Prostate gland (tissue), 2 donors: ENCODE measurements at regions not wholly inside any gene's neighbourhood (a gene's known extent, or its start where the extent isn't known, plus 50 kb on each side); places are given as distances from the start of the nearest gene placed in this dataset.

Experiments used
- DNase-seq: peaks from one replicate; pipeline ENCODE4 v3.0.0-alpha.2; 2019; ENCODE audit warnings: low spot score
- H3K27ac ChIP-seq, 2 donors: fragments of 200-600 bp; sonication (generic); 2 replicates each; pipeline ENCODE4 v1.5.1; 2017 to 2019
- H3K27me3 ChIP-seq: fragments of 200-600 bp; sonication (generic); replicated peaks from 2 replicates; pipeline ENCODE4 v1.5.1; 2019; ENCODE audit not compliant: insufficient read depth
- H3K36me3 ChIP-seq, 2 donors: fragments of 200-600 bp; sonication (generic); 1 replicate in 1 of 2; 2 replicates in 1 of 2; pipeline versions ENCODE4 v1.5.1 to v1.8.1; 2017 to 2019
- H3K4me1 ChIP-seq: fragments of 200-600 bp; sonication (generic); replicated peaks from 2 replicates; pipeline ENCODE4 v1.5.1; 2019
- H3K4me3 ChIP-seq, 2 donors: fragments of 200-600 bp; sonication (generic); 2 replicates each; pipeline ENCODE4 v1.5.1; 2017 to 2019
- H3K9me3 ChIP-seq: fragments of 200-600 bp; sonication (generic); 2 replicates; pipeline ENCODE4 v1.5.1; 2017
- CTCF ChIP-seq, 4 experiments: fragments of 200-600 bp in 2 of 4; fragments of 450-650 bp in 2 of 4; sonication (generic) in 2 of 4; IDR thresholded peaks; 1 replicate in 3 of 4; 2 replicates in 1 of 4; pipeline ENCODE4 v1.5.1; 2016 to 2019; ENCODE audit warnings: antibody characterized with exemption in 4 of 4, mild to moderate bottlenecking in 2 of 4, moderate library complexity in 2 of 4
- POLR2A ChIP-seq: fragments of 450-650 bp; IDR thresholded peaks from one replicate; pipeline ENCODE4 v1.6.1; 2016; ENCODE audit warnings: antibody characterized with exemption, mild to moderate bottlenecking
- POLR2AphosphoS5 ChIP-seq: sonication (generic); formaldehyde crosslinking; IDR thresholded peaks from one replicate; pipeline ENCODE4 v1.6.1; 2017; ENCODE audit warnings: antibody characterized with exemption
- WGBS: methylation state at CpG from one replicate; pipeline ENCODE4 v1.1.5; 2018; 5-methylcytosine and 5-hydroxymethylcytosine counted together
- intact Hi-C: fragments of 100-400 bp; cut with DNase I; formaldehyde crosslinking; loops from one replicate; pipeline ENCODE4 v1.14.2; 2022

- no peak overlapping the region for H3K27ac ChIP-seq
- DNase-seq: no peak
- no peaks in the 10 kb centered on the region for H3K27me3 ChIP-seq
- no peak for TF ChIP-seq POLR2A
- no peak for TF ChIP-seq POLR2AphosphoS5
- no peak for TF ChIP-seq CTCF (IDR thresholded peaks at IDR 0.05)
- no peaks in the 10 kb centered on the region for H3K36me3 ChIP-seq
- no peak overlapping the region for H3K4me3 ChIP-seq
- WGBS: 58% methylated on average over 1 of the region's 1 CpG
- H3K4me1 ChIP-seq: no peaks in the 10 kb centered on the region
- no peaks in the 10 kb centered on the region for H3K9me3 ChIP-seq
- intact Hi-C loops: no loop called here
These were observed 1495.1 kb downstream of the TSPY10 start for GRCh38 chrY:11022734-11023133.

- no peaks in the 10 kb centered on the region for H3K9me3 ChIP-seq
- no peaks in the 10 kb centered on the region for H3K27me3 ChIP-seq
- no peak for DNase-seq
- no peaks in the 10 kb centered on the region for H3K36me3 ChIP-seq
- H3K4me3 ChIP-seq: no peak overlapping the region
- TF ChIP-seq POLR2A (no peak), CTCF (IDR thresholded peaks at IDR 0.05) (no peak), POLR2AphosphoS5 (no peak)
- intact Hi-C loops: no loop called here
- WGBS: 7% methylated on average over 4 of the region's 7 CpGs
- H3K27ac ChIP-seq: no peak overlapping the region
- H3K4me1 ChIP-seq: no peaks in the 10 kb centered on the region
These were observed 1516.7 kb downstream of the TSPY10 start for GRCh38 chrY:11044234-11044883.

GRCh38 chrY:11063486-11063885 is 1535.8 kb downstream of the TSPY10 start:
- DNase-seq: no peak
- no peaks in the 10 kb centered on the region for H3K36me3 ChIP-seq
- H3K4me1 ChIP-seq: no peaks in the 10 kb centered on the region
- no peaks in the 10 kb centered on the region for H3K27me3 ChIP-seq
- intact Hi-C loops: no loop called here
- H3K27ac ChIP-seq: no peak overlapping the region
- 84% methylated on average over 9 of the region's 9 CpGs for WGBS
- H3K9me3 ChIP-seq: no peaks in the 10 kb centered on the region
- H3K4me3 ChIP-seq: no peak overlapping the region
- TF ChIP-seq POLR2AphosphoS5: no peak
- TF ChIP-seq CTCF (IDR thresholded peaks at IDR 0.05): no peak
- TF ChIP-seq POLR2A: no peak

GRCh38 chrY:11063960-11064359 is 1536.3 kb downstream of the TSPY10 start:
- no peak overlapping the region for H3K4me3 ChIP-seq
- no peak for DNase-seq
- H3K4me1 ChIP-seq: no peaks in the 10 kb centered on the region
- H3K27ac ChIP-seq: no peak overlapping the region
- 29% methylated on average over 2 of the region's 2 CpGs for WGBS
- intact Hi-C loops: no loop called here
- H3K27me3 ChIP-seq: no peaks in the 10 kb centered on the region
- no peaks in the 10 kb centered on the region for H3K36me3 ChIP-seq
- TF ChIP-seq CTCF (IDR thresholded peaks at IDR 0.05) (no peak), POLR2AphosphoS5 (no peak), POLR2A (no peak)
- no peaks in the 10 kb centered on the region for H3K9me3 ChIP-seq

GRCh38 chrY:11064376-11064775 is 1536.7 kb downstream of the TSPY10 start:
- Histone ChIP-seq H3K27ac (no peak overlapping the region), H3K27me3 (no peaks in the 10 kb centered on the region), H3K4me3 (no peak overlapping the region), H3K36me3 (no peaks in the 10 kb centered on the region), H3K4me1 (no peaks in the 10 kb centered on the region), H3K9me3 (no peaks in the 10 kb centered on the region)
- WGBS: 25% methylated on average over 1 of the region's 1 CpG
- TF ChIP-seq CTCF (IDR thresholded peaks at IDR 0.05): no peak
- no peak for TF ChIP-seq POLR2AphosphoS5
- TF ChIP-seq POLR2A: no peak
- no peak for DNase-seq
- intact Hi-C loops: no loop called here
